Stimulated activated memory B cell treated with anti-CD40 and anti-IgM and Interleukin-4, amounts not matched to agents 10 μg/mL and 1 μg/mL and 100 μg/mL, for 72 hours (primary cell): ENCODE measurements at regions not wholly inside any gene's neighbourhood (a gene's known extent, or its start where the extent isn't known, plus 50 kb on each side); places are given as distances from the start of the nearest gene placed in this dataset.

Source experiments
- ATAC-seq: fragments of 150-1000 bp; cut with Tn5 transposase; 2 replicates; pipeline ENCODE4 v1.10.0; 2021
- H3K27ac Mint-ChIP-seq: one replicate; pipeline ENCODE4 v1.8.0; 2022; ENCODE audit warnings: mild to moderate bottlenecking, mixed read lengths
- H3K27me3 Mint-ChIP-seq: one replicate; pipeline ENCODE4 v1.8.0; 2022; ENCODE audit warnings: mixed read lengths
- H3K36me3 Mint-ChIP-seq: one replicate; pipeline ENCODE4 v1.8.0; 2022; ENCODE audit warnings: mixed read lengths
- H3K4me1 Mint-ChIP-seq: one replicate; pipeline ENCODE4 v1.8.0; 2022; ENCODE audit warnings: mixed read lengths
- H3K4me3 Mint-ChIP-seq: one replicate; pipeline ENCODE4 v1.8.0; 2022; ENCODE audit warnings: mild to moderate bottlenecking, moderate library complexity, mixed read lengths
- H3K9me3 Mint-ChIP-seq: one replicate; pipeline ENCODE4 v1.8.0; 2022; ENCODE audit warnings: mixed read lengths

DNA sequence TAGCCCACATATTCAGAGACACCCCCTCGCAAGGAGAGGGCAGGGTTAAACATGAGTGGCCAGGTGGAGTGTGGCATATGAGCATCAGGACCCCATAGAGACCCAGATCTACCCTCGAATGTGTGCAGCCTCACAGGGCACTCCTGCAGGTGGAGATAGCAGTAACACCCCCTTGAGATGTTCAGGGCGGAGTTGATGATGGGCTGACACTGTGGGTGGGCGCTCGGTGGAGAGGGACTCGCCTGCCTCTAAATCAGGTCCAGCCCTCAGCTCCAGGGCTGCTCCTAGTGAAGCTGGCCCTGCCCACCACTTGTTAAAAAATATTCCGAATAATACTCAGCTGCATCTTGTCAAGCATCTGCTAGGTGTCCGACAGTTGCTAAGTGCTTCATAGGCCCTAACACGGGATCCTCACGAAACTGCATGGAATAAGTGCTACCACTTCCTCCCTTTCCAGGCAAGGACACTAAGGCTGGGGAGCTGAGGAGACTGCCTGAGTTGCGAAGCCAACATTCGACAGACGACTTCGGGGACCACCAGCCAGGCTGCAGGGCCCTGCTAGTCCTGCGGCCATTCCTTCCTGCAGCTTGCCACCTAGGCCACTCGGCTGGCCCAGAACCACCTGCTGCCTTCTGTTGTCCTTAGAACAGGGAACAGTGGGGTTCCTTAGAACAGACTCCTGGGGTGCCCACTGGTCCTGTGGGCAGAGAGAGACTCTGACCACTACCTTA, 74.0 kb upstream of the WNT11 start:
- peaks cover 10% of the 10 kb centered on the region for H3K4me1 Mint-ChIP-seq
- no peaks in the 10 kb centered on the region for H3K9me3 Mint-ChIP-seq
- no peak for ATAC-seq
- no peak overlapping the region for H3K27ac Mint-ChIP-seq
- peaks cover 21% of the 10 kb centered on the region for H3K27me3 Mint-ChIP-seq
- H3K36me3 Mint-ChIP-seq = no peaks in the 10 kb centered on the region
- no peak overlapping the region for H3K4me3 Mint-ChIP-seq

DNA sequence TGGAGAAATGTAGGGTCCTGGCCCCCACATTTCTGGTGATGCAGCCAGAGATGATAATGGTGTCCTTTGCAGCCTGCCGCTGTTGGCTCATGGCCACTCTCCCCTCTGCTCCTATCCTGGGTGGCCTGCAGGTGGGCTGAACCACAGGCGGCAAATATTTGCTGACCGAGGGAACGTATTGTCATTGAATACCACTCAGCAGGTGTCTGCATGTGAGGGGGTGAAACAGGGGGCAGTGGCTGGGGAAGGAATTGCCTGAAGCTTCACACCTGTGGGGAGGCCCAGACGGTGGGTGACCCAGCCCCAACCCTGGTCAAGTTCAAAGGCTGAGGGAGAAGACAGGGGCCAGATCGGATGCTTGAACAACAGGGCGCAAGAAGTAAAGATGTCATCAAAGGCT, 73.3 kb upstream of the WNT11 start:
- Mint-ChIP-seq H3K4me1 (peaks cover 10% of the 10 kb centered on the region), H3K4me3 (no peak overlapping the region), H3K36me3 (no peaks in the 10 kb centered on the region), H3K27me3 (peaks cover 21% of the 10 kb centered on the region), H3K27ac (no peak overlapping the region), H3K9me3 (no peaks in the 10 kb centered on the region)
- ATAC-seq = no peak

DNA sequence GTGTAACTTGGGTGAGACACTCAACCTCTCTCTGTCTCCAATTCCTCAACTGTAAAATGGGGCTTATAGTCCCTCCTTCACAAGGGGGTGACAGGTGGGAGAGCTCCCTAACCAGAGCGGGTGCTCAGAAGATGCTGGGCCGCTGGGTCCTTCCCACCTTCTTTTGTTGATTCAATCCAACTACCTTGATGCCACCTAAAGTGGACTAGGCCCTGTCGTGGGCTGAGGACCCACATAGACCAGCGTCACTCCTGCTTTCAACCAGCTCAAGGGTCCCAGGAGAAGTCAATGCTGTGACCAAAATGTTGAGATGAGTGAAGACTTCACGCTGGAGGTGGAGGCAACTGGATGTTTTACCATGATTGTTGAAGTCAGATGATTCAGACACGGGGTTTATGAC, 72.7 kb upstream of the WNT11 start:
- Mint-ChIP-seq H3K4me3 (no peak overlapping the region), H3K27ac (no peak overlapping the region), H3K27me3 (peaks cover 21% of the 10 kb centered on the region), H3K9me3 (peaks cover 3% of the 10 kb centered on the region), H3K4me1 (peaks cover 10% of the 10 kb centered on the region), H3K36me3 (no peaks in the 10 kb centered on the region)
- ATAC-seq = no peak

DNA sequence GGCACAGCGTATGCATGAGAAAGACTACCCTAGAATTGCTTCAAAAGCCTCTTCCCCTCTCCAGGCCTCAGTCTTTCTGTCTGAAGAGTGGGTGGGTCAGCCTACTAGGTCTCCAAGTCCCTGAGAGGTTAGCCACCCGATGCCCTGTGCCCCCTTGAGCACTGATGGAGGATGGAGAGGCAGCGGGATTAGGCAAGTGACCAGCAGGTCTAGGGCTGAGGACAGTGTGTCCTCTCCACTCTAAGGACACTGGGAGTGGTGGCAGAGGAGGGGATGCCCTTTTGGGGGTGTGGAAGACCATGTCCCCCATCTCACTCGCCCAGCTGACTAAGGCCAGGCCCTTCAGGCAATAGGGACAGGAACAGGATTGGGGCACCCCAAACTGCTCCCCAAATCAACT, 72.2 kb upstream of the WNT11 start:
- H3K4me3 Mint-ChIP-seq = no peak overlapping the region
- no peak overlapping the region for H3K27ac Mint-ChIP-seq
- no peak for ATAC-seq
- H3K9me3 Mint-ChIP-seq = peaks cover 5% of the 10 kb centered on the region
- peaks cover 10% of the 10 kb centered on the region for H3K4me1 Mint-ChIP-seq
- H3K36me3 Mint-ChIP-seq = no peaks in the 10 kb centered on the region
- H3K27me3 Mint-ChIP-seq = peaks cover 21% of the 10 kb centered on the region

DNA sequence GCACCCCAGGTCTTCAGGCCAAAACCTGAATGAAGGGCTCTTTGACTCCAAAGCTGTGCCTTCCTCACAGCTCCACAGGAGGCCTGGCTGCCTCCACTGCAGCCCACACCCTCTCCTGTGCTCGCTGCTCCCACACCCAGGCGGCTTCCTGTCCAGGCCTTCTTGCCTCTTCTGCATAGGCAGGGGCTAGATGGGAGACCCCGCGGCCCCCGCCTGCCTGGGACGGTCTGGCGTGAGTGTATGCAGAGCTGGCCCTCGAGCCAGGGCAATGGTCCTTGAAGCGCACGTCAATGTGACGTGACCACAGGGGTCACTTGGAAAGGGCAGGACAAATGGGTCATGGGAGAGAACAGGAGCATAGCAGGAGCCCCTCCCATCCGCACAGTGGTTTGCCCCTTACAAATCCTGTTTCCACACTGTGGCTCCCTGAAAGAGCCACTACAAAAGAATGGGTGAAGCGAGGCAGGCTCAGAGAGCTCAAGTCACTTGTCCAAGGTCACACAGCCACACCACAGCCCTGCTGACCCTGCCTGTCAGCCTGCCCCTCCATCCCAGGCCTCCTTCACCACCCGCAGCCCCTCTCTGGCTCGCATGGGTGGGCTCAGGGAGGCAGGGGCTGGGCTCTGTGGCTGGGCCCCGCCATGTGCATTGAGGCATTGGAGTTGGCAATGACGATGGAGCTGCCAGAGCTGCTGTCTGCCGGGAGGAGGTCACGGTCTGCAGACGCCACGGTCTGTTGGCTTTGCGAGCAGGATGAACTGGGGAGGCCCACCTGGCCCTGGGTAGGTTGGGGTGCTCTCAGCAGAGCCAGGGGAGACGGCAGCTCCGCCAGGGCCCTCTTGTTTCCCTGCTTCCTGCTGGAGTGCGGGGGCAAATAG, 71.2 kb upstream of the WNT11 start:
- Mint-ChIP-seq H3K4me3 (no peak overlapping the region), H3K27me3 (peaks cover 21% of the 10 kb centered on the region), H3K27ac (no peak overlapping the region), H3K36me3 (no peaks in the 10 kb centered on the region), H3K4me1 (peaks cover 10% of the 10 kb centered on the region), H3K9me3 (peaks cover 5% of the 10 kb centered on the region)
- no peak for ATAC-seq

DNA sequence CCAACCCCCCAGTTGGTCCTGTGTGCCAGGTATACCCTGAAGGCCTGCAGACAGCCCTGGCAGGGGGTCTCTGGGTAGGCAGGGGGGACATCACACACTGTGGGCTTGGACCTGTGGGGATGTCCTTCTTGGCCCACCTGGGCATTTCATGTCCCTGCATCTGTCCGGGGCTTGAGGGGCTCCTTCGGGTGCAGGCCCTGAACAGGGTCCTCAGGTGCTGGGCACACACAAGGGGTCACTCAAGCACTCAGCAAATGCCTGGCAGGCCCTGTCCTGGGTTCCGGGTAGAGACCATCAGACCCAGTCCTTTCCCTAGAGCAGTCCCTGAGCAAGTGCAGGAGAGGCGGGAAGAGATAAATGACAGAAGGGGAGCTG, 70.5 kb upstream of the WNT11 start:
- H3K9me3 Mint-ChIP-seq = peaks cover 5% of the 10 kb centered on the region
- H3K27ac Mint-ChIP-seq = no peak overlapping the region
- no peak for ATAC-seq
- peaks cover 21% of the 10 kb centered on the region for H3K27me3 Mint-ChIP-seq
- H3K4me1 Mint-ChIP-seq = peaks cover 10% of the 10 kb centered on the region
- no peak overlapping the region for H3K4me3 Mint-ChIP-seq
- no peaks in the 10 kb centered on the region for H3K36me3 Mint-ChIP-seq

DNA sequence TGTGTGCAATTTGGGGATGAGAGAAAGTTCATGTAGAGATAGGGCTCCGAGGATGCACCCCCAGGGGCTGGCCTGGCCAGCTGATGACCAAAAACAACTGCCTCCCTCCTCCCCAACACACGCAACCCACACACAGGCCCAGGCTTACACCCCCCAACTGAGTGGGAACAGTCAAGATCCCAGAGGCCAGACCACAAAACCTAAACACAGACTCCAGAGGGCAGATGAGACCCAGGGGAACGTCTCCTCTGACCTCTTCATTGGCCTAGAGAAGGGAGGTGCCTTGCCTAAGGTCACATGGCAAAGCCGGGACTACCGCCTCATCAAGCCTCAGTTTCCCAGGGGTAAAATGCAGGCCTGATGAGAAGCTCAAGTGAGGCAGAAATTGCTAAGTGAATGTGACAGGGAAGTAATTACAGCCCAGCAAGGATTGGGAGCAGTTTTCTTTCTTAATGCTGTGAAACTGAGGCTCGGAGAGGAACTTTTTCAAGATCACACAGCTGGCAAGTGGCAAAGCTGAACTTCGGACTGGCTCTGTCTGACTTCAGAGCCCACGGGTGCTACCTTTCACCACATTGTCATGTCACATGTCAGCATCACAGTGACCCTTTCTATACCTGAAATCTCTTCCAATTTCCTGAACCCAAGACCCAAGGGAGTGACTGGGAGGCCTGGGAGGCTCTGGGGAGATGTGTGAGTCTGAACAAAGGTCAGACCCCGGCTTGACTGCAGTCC, 69.9 kb upstream of the WNT11 start:
- Mint-ChIP-seq H3K36me3 (no peaks in the 10 kb centered on the region), H3K9me3 (peaks cover 5% of the 10 kb centered on the region), H3K27me3 (peaks cover 23% of the 10 kb centered on the region), H3K4me3 (no peak overlapping the region), H3K27ac (no peak overlapping the region), H3K4me1 (peaks cover 10% of the 10 kb centered on the region)
- no peak for ATAC-seq

DNA sequence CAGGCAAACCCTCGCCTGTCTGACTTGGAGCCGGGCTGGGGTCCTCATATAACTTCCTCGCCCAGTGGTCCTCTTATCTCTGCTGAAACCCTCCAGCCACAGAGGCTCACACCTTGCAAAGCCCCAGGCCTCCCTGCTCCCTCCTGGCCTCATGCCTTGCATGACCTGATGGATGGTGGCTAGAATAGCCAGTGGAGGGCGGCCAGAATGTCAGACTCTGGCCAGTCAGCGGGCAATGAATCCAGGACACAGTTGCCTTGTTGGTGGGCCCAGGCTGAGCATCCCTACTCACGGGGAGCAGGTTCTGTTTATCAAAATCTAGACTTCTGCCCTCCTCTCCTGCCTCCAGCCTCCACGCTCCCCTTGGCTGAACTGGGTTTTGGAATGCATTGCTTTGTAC, 69.1 kb upstream of the WNT11 start:
- peaks cover 10% of the 10 kb centered on the region for H3K4me1 Mint-ChIP-seq
- peaks cover 5% of the 10 kb centered on the region for H3K9me3 Mint-ChIP-seq
- no peak for ATAC-seq
- H3K4me3 Mint-ChIP-seq = no peak overlapping the region
- peaks cover 30% of the 10 kb centered on the region for H3K27me3 Mint-ChIP-seq
- H3K36me3 Mint-ChIP-seq = no peaks in the 10 kb centered on the region
- H3K27ac Mint-ChIP-seq = no peak overlapping the region

DNA sequence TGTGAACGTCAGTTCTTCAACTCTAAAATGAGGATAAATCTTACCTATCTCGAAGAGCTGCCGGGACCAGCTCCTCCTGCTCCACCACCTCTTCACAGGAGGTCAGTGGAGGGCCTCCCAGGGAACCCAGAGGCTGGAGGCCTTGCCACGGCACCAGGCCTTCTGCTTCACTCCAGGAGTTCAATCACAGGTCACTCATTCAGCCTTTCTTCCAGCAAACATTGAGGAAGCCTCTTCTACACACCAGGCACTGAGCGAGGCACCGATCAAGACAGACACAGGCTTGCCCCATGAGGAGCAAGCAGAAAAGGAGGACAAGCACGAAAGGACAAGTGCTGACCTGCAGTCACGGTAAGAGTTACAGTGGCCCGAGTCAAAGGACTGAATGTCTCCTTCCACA, 64.8 kb upstream of the WNT11 start:
- Mint-ChIP-seq H3K27ac (no peak overlapping the region), H3K27me3 (peaks cover 21% of the 10 kb centered on the region), H3K4me3 (no peak overlapping the region), H3K4me1 (no peaks in the 10 kb centered on the region), H3K36me3 (no peaks in the 10 kb centered on the region), H3K9me3 (peaks cover 9% of the 10 kb centered on the region)
- ATAC-seq = no peak

DNA sequence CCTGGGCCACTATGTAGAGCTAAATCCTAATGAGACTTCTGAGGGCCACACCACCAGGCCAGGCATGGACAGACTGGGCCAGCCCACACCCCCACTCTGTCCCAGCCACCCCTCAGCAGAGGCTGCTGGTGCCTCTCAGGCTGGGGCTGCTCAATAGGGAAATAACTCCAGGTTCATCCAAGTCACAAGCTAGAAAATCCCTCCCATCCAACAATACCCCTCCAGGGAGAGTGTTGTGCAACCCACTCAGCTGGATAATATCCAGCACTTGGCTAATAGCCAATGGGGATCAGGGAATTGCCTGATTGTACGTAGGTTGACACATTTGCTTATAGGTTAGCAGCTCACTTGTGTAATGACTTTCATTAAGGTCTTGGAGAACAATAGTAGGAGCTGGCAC, 64.1 kb upstream of the WNT11 start:
- Mint-ChIP-seq H3K36me3 (no peaks in the 10 kb centered on the region), H3K9me3 (peaks cover 9% of the 10 kb centered on the region), H3K4me3 (no peak overlapping the region), H3K27ac (no peak overlapping the region), H3K4me1 (no peaks in the 10 kb centered on the region), H3K27me3 (peaks cover 21% of the 10 kb centered on the region)
- no peak for ATAC-seq

DNA sequence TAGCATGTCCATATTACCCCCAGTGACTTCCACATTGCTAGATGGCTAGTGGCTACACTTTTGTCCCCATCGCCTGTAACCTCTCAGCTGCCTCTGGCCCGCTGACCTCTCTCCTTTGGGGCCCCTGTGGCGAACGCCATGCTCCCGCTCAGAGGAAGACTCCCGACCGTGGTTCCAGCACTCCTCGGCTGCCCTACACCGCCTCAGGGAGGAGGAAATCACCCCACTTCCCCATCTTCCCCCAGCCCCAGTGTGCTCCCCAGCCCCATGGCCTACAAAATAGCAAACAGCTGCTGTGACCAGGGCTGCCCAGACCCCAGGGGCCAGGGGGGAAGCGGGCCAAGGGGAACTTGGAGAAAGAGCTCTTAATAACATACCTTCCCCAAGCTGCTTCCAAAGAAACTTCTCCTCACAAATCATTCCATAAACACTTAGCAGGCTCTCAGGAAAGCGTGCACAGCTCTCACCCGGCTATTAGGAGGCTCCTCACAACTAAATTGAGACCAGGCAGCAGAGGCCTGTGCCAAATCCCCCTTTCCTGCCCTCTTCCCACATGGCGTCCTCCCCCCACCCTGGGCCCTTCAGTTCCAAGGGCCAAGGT, 63.5 kb upstream of the WNT11 start:
- H3K9me3 Mint-ChIP-seq = peaks cover 9% of the 10 kb centered on the region
- H3K27ac Mint-ChIP-seq = no peak overlapping the region
- H3K27me3 Mint-ChIP-seq = peaks cover 21% of the 10 kb centered on the region
- no peaks in the 10 kb centered on the region for H3K4me1 Mint-ChIP-seq
- no peak overlapping the region for H3K4me3 Mint-ChIP-seq
- no peaks in the 10 kb centered on the region for H3K36me3 Mint-ChIP-seq
- ATAC-seq = no peak

DNA sequence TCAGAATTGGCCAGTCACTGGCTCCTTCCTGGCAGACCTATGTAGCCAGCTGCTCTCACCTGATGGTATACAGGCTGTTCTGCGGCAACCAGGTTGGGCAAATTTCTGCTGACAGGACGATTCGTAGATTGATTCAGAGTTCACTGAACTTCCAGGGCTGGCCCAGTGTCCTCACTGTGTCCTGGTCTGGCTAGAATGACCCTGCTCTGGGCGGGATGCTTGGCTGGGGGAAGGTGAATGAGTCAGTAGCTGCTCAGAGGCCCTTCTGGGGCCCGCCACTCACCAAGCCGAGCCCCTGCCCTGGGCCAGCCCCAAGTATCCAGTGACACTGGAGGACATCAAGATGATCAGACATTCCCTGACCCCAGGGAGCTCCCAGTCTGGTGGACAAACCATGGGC, 62.9 kb upstream of the WNT11 start:
- peaks cover 8% of the 10 kb centered on the region for H3K9me3 Mint-ChIP-seq
- H3K4me1 Mint-ChIP-seq = no peaks in the 10 kb centered on the region
- peaks cover 21% of the 10 kb centered on the region for H3K27me3 Mint-ChIP-seq
- no peak overlapping the region for H3K27ac Mint-ChIP-seq
- no peak for ATAC-seq
- no peak overlapping the region for H3K4me3 Mint-ChIP-seq
- H3K36me3 Mint-ChIP-seq = no peaks in the 10 kb centered on the region

DNA sequence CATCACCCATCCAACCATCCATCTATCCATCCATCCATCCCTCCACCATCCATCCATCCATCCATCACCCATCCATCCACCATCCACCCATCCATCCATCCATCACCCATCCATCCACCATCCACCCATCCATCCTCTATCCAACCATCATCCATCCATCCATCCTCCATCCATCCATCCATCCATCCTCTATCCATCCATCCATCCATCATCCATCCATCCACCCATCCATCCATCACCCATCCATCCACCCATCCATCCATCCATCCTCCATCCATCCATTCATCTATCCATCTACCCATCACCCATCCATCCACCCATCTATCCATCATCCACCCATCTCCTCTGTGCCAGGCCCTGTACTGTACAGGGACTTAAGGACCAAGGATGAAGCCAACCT, 62.2 kb upstream of the WNT11 start:
- Mint-ChIP-seq H3K36me3 (no peaks in the 10 kb centered on the region), H3K4me3 (no peak overlapping the region), H3K4me1 (no peaks in the 10 kb centered on the region), H3K27ac (no peak overlapping the region), H3K27me3 (peaks cover 21% of the 10 kb centered on the region), H3K9me3 (peaks cover 5% of the 10 kb centered on the region)
- no peak for ATAC-seq

DNA sequence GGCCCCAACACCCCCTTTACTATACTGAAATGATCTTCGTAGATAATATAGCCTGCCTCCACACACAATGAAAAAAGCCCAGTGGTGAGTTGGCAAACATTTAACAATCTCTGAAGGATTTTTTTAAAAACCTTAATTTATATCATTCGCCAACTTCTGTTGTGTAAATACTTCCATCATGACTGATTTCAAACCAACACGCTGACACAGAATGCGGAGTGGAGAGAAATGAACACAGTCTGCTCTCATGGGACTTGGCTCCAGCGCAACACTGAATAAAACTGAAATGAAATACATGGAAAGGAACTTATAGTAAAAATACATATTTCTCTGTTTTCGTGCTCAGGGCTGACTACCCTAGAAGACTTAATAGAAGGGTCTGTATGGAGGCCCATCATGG, 61.3 kb upstream of the WNT11 start:
- H3K4me3 Mint-ChIP-seq = no peak overlapping the region
- ATAC-seq = no peak
- no peaks in the 10 kb centered on the region for H3K4me1 Mint-ChIP-seq
- H3K27me3 Mint-ChIP-seq = peaks cover 21% of the 10 kb centered on the region
- peaks cover 5% of the 10 kb centered on the region for H3K9me3 Mint-ChIP-seq
- H3K27ac Mint-ChIP-seq = no peak overlapping the region
- H3K36me3 Mint-ChIP-seq = no peaks in the 10 kb centered on the region
